Thoracic aorta (tissue), 2 donors: ENCODE measurements at regions not wholly inside any gene's neighbourhood (a gene's known extent, or its start where the extent isn't known, plus 50 kb on each side); places are given as distances from the start of the nearest gene placed in this dataset.

Source experiments
- ATAC-seq: fragments of 150-250 bp; one replicate; pipeline ENCODE4 v1.8.0; 2017; ENCODE audit warnings: low read depth; ENCODE audit not compliant: insufficient number of reproducible peaks, low FRiP score
- DNase-seq: peaks from one replicate; pipeline ENCODE4 v3.0.0-alpha.2; 2020; ENCODE audit warnings: low spot score
- H3K27ac ChIP-seq, 2 donors: fragments of 200-600 bp; sonication (generic); 1 replicate in 1 of 2; 2 replicates in 1 of 2; pipeline ENCODE4 v1.5.1; 2016; ENCODE audit warnings: mild to moderate bottlenecking in 2 of 2, moderate library complexity in 2 of 2
- H3K27me3 ChIP-seq: fragments of 200-600 bp; sonication (generic); replicated peaks from 2 replicates; pipeline ENCODE4 v1.6.0; 2016; ENCODE audit warnings: mild to moderate bottlenecking; ENCODE audit not compliant: insufficient read depth
- H3K36me3 ChIP-seq: fragments of 200-600 bp; sonication (generic); one replicate; pipeline ENCODE4 v1.5.1; 2016
- H3K4me1 ChIP-seq, 2 donors: fragments of 200-600 bp; sonication (generic); 1 replicate in 1 of 2; 2 replicates in 1 of 2; pipeline versions ENCODE4 v1.5.1 to v1.6.0; 2016; ENCODE audit warnings: low read depth in 2 of 2, mild to moderate bottlenecking in 1 of 2; ENCODE audit not compliant: control insufficient read depth in 1 of 2
- H3K4me3 ChIP-seq: fragments of 200-600 bp; sonication (generic); 2 replicates; pipeline ENCODE4 v1.5.1; 2016; ENCODE audit warnings: mild to moderate bottlenecking
- H3K9me3 ChIP-seq: fragments of 200-600 bp; sonication (generic); 2 replicates; pipeline ENCODE4 v1.5.1; 2016
- TF ChIP-seq, protein P1 (sequence below): fragments of 200-600 bp; sonication (generic); IDR thresholded peaks from one replicate; pipeline ENCODE4 v1.5.1; 2019; ENCODE audit warnings: antibody characterized with exemption

DNA sequence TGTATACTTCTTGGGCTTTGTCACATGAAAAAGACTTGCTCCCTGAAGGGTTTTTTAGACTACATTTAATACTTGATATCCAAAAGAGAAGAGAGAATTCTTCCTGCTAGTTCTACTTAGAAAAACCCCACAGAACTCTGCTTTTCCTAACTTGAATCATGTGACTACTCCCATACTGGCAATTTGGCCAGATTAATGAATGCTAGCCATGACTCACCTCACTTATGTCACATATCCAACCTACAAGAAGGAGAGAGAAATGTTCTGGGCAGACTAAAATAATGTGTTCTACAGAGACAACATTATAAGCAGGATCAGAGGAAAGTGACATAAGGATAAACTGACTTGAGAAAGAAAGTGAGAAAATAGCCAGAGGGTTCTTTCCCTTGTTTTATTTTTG, 249.3 kb upstream of the GULP1 start:
- Histone ChIP-seq H3K4me3 (no peak overlapping the region), H3K27me3 (no peaks in the 10 kb centered on the region), H3K27ac (peak overlapping the region in 1 of 2 donors; percentile 48), H3K9me3 (no peaks in the 10 kb centered on the region), H3K4me1 (peaks cover 9 to 11% of the 10 kb centered on the region in 2 donors), H3K36me3 (no peaks in the 10 kb centered on the region)
- DNase-seq: no peak
- TF ChIP-seq, protein P1, sequence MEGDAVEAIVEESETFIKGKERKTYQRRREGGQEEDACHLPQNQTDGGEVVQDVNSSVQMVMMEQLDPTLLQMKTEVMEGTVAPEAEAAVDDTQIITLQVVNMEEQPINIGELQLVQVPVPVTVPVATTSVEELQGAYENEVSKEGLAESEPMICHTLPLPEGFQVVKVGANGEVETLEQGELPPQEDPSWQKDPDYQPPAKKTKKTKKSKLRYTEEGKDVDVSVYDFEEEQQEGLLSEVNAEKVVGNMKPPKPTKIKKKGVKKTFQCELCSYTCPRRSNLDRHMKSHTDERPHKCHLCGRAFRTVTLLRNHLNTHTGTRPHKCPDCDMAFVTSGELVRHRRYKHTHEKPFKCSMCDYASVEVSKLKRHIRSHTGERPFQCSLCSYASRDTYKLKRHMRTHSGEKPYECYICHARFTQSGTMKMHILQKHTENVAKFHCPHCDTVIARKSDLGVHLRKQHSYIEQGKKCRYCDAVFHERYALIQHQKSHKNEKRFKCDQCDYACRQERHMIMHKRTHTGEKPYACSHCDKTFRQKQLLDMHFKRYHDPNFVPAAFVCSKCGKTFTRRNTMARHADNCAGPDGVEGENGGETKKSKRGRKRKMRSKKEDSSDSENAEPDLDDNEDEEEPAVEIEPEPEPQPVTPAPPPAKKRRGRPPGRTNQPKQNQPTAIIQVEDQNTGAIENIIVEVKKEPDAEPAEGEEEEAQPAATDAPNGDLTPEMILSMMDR: no peak
- ATAC-seq: peak; percentile 60

GRCh38 chr2:188045016-188045415, 246.7 kb upstream of the GULP1 start:
- Histone ChIP-seq H3K4me3 (no peak overlapping the region), H3K36me3 (no peaks in the 10 kb centered on the region), H3K9me3 (no peaks in the 10 kb centered on the region), H3K27me3 (no peaks in the 10 kb centered on the region), H3K4me1 (peaks cover 9 to 20% of the 10 kb centered on the region in 2 donors), H3K27ac (no peak overlapping the region)
- ATAC-seq: no peak
- TF ChIP-seq, protein P1: no peak
- no peak for DNase-seq

- TF ChIP-seq, protein P1: no peak
- Histone ChIP-seq H3K4me1 (peaks cover 9 to 25% of the 10 kb centered on the region in 2 donors), H3K4me3 (no peak overlapping the region), H3K9me3 (no peaks in the 10 kb centered on the region), H3K27ac (no peak overlapping the region), H3K27me3 (no peaks in the 10 kb centered on the region), H3K36me3 (no peaks in the 10 kb centered on the region)
- ATAC-seq: no peak
- DNase-seq: no peak
Measured at GRCh38 chr2:188046437-188046836, 245.2 kb upstream of the GULP1 start.

DNA sequence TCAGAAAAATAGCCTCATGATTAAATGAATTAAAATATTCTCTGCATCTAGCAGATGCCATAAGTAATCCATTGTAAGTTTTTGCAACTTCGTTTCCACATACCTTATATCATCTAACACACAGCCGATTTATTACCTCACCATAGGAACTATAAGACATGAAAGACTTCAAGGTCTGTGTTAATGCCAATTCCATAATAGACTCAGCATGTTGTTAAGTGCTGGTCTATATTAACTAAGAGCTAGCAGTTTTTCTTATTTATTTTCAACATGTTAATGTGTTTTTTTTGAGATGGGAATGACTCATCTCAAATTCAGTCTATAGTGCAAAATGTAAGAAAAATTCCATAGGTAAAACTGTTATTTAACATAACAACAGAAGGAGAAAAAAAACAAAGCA, 243.9 kb upstream of the GULP1 start:
- no peaks in the 10 kb centered on the region for H3K36me3 ChIP-seq
- H3K27me3 ChIP-seq: no peaks in the 10 kb centered on the region
- DNase-seq (no peak), ATAC-seq (no peak)
- peaks cover 3 to 15% of the 10 kb centered on the region in 2 donors for H3K4me1 ChIP-seq
- H3K9me3 ChIP-seq: no peaks in the 10 kb centered on the region
- TF ChIP-seq, protein P1: no peak
- H3K4me3 ChIP-seq: no peak overlapping the region
- H3K27ac ChIP-seq: no peak overlapping the region

GRCh38 chr2:188050726-188051125, 240.9 kb upstream of the GULP1 start:
- ATAC-seq (no peak), DNase-seq (no peak)
- Histone ChIP-seq H3K36me3 (no peaks in the 10 kb centered on the region), H3K4me3 (no peak overlapping the region), H3K4me1 (peaks cover 0 to 14% of the 10 kb centered on the region in 2 donors), H3K9me3 (no peaks in the 10 kb centered on the region), H3K27ac (no peak overlapping the region), H3K27me3 (no peaks in the 10 kb centered on the region)
- TF ChIP-seq, protein P1: no peak
